IMR-90 (cell line): ENCODE measurements at regions not wholly inside any gene's neighbourhood (a gene's known extent, or its start where the extent isn't known, plus 50 kb on each side); places are given as distances from the start of the nearest gene placed in this dataset.

Experiments
- ATAC-seq: fragments of 200-7000 bp; cut with Tn5 transposase; 2 replicates; pipeline ENCODE4 v1.9.1; 2020; ENCODE audit warnings: low read depth, mild to moderate bottlenecking, moderate library complexity
- BruUV-seq: library from RNA; stranded (reverse); fragments of 400-500 nt; replicated peaks from 2 replicates; lab custom pipeline; 2021; lab: Mats Ljungman, UMichigan
- CTCF ChIA-PET: fragments of 300-600 bp; formaldehyde crosslinking; extraction: SDS; loops from one replicate; lab custom pipeline; 2021; ENCODE audit warnings: antibody characterized with exemption; lab: Yijun Ruan, JAX
- POLR2A ChIA-PET: fragments of 300-600 bp; sonication (Branson Sonifier 250); formaldehyde crosslinking; loops from one replicate; lab custom pipeline; 2022; ENCODE audit warnings: antibody characterized with exemption; ENCODE audit not compliant: unreplicated experiment; lab: Charles Lee
- DNase-seq: peaks from one replicate; pipeline ENCODE4 v3.0.0; 2013
- H2AFZ ChIP-seq: replicated peaks from 2 replicates; pipeline ENCODE3; 2013; ENCODE audit warnings: low read length, mild to moderate bottlenecking; ENCODE audit not compliant: poor library complexity
- H2AK5ac ChIP-seq: 2 replicates; pipeline ENCODE4 v1.6.1; 2013; ENCODE audit warnings: low read depth, low read length, inconsistent platforms
- H2AK9ac ChIP-seq: replicated peaks from 2 replicates; pipeline ENCODE3; 2013; ENCODE audit warnings: mild to moderate bottlenecking, low read depth, low read length, moderate library complexity; ENCODE audit not compliant: poor library complexity
- H2BK120ac ChIP-seq: 2 replicates; pipeline ENCODE4 v1.6.1; 2013; ENCODE audit warnings: low read depth, low read length, inconsistent platforms
- H2BK15ac ChIP-seq: 3 replicates; pipeline ENCODE4 v1.6.1; 2013; ENCODE audit warnings: low read depth, low read length, inconsistent platforms
- H2BK20ac ChIP-seq: 2 replicates; pipeline ENCODE4 v1.6.1; 2013; ENCODE audit warnings: low read depth, mild to moderate bottlenecking, inconsistent platforms, low read length, moderate library complexity
- H2BK5ac ChIP-seq: 2 replicates; pipeline ENCODE4 v1.6.1; 2013; ENCODE audit warnings: mild to moderate bottlenecking, low read depth, low read length, inconsistent platforms; ENCODE audit not compliant: poor library complexity, severe bottlenecking
- H3K14ac ChIP-seq: replicated peaks from 2 replicates; pipeline ENCODE4 v1.6.1; 2013; ENCODE audit warnings: low read depth, low read length, inconsistent platforms
- H3K18ac ChIP-seq: 2 replicates; pipeline ENCODE4 v1.6.1; 2013; ENCODE audit warnings: low read depth, low read length, control low read depth
- H3K23ac ChIP-seq: 2 replicates; pipeline ENCODE4 v1.6.1; 2013; ENCODE audit warnings: low read depth, low read length, inconsistent platforms
- H3K27ac ChIP-seq: 2 replicates; pipeline ENCODE4 v1.5.1; 2013; ENCODE audit warnings: mild to moderate bottlenecking, control low read depth, low read length; ENCODE audit not compliant: insufficient read depth
- H3K27me3 ChIP-seq: 2 replicates; pipeline ENCODE4 v1.6.1; 2013; ENCODE audit warnings: low read length; ENCODE audit not compliant: control insufficient read depth, insufficient read depth
- H3K36me3 ChIP-seq: 2 replicates; pipeline ENCODE4 v1.6.1; 2013; ENCODE audit warnings: low read length, mixed read lengths; ENCODE audit not compliant: control insufficient read depth, insufficient read depth
- H3K4ac ChIP-seq: 2 replicates; pipeline ENCODE4 v1.6.1; 2013; ENCODE audit warnings: low read depth, low read length, inconsistent platforms
- H3K4me1 ChIP-seq: 2 replicates; pipeline ENCODE4 v1.6.1; 2013; ENCODE audit warnings: low read length, mixed read lengths; ENCODE audit not compliant: control insufficient read depth, insufficient read depth
- H3K4me2 ChIP-seq: 2 replicates; pipeline ENCODE4 v1.6.1; 2013; ENCODE audit warnings: low read depth, mild to moderate bottlenecking, control low read depth, low read length, moderate library complexity
- H3K4me3 ChIP-seq: 2 replicates; pipeline ENCODE4 v1.5.1; 2013; ENCODE audit warnings: low read depth, mild to moderate bottlenecking, control low read depth, low read length, moderate library complexity; ENCODE audit not compliant: insufficient read depth
- H3K56ac ChIP-seq: 2 replicates; pipeline ENCODE4 v1.6.1; 2013; ENCODE audit warnings: low read length, inconsistent platforms; ENCODE audit not compliant: insufficient read depth; ENCODE audit errors: extremely low read depth
- H3K79me1 ChIP-seq, 2 experiments: 2 replicates each; pipeline ENCODE4 v1.6.1; 2013; ENCODE audit warnings: low read length in 2 of 2, inconsistent platforms in 1 of 2, low read depth in 1 of 2
- H3K9ac ChIP-seq: 2 replicates; pipeline ENCODE4 v1.6.1; 2013; ENCODE audit warnings: low read depth, low read length, control low read depth
- H3K9me1 ChIP-seq: 2 replicates; pipeline ENCODE4 v1.6.1; 2013; ENCODE audit warnings: low read length, inconsistent platforms; ENCODE audit not compliant: insufficient read depth
- H3K9me3 ChIP-seq: 2 replicates; pipeline ENCODE4 v1.6.1; 2013; ENCODE audit warnings: low read length; ENCODE audit not compliant: control insufficient read depth, insufficient read depth
- H4K20me1 ChIP-seq: 2 replicates; pipeline ENCODE4 v1.6.1; 2013; ENCODE audit warnings: low read length, inconsistent platforms; ENCODE audit not compliant: insufficient read depth
- H4K5ac ChIP-seq: 2 replicates; pipeline ENCODE4 v1.6.1; 2013; ENCODE audit warnings: mild to moderate bottlenecking, low read depth, low read length, control low read depth
- H4K8ac ChIP-seq, 2 experiments: 2 replicates each; pipeline ENCODE4 v1.6.1; 2013; ENCODE audit warnings: low read depth in 2 of 2, low read length in 2 of 2, control low read depth in 1 of 2, inconsistent platforms in 1 of 2
- H4K91ac ChIP-seq: 2 replicates; pipeline ENCODE4 v1.6.1; 2013; ENCODE audit warnings: low read depth, low read length, inconsistent platforms; ENCODE audit not compliant: insufficient read depth
- BHLHE40 ChIP-seq: fragments of 150-350 bp; IDR thresholded peaks from 2 replicates; pipeline ENCODE4 v1.6.1; 2016; ENCODE audit warnings: mild to moderate bottlenecking, low read depth, low read length
- CEBPB ChIP-seq: IDR thresholded peaks from 2 replicates; pipeline ENCODE4 v1.6.1; 2012; ENCODE audit warnings: low read depth, low read length, improper control_type of control experiment
- CHD1 ChIP-seq: IDR thresholded peaks from 2 replicates; pipeline ENCODE4 v1.6.1; 2012; ENCODE audit warnings: low read depth, low read length, improper control_type of control experiment
- FOS ChIP-seq: fragments of 150-350 bp; IDR thresholded peaks from 2 replicates; pipeline ENCODE4 v1.6.1; 2016; ENCODE audit warnings: low read depth, low read length
- MAFK ChIP-seq: IDR thresholded peaks from 2 replicates; pipeline ENCODE4 v1.6.1; 2012; ENCODE audit warnings: low read depth, low read length, improper control_type of control experiment
- MAZ ChIP-seq: IDR thresholded peaks from 2 replicates; pipeline ENCODE4 v1.6.1; 2012; ENCODE audit warnings: low read depth, mild to moderate bottlenecking, low read length, improper control_type of control experiment, moderate library complexity, borderline replicate concordance
- MXI1 ChIP-seq: IDR thresholded peaks from 2 replicates; pipeline ENCODE4 v1.6.1; 2012; ENCODE audit warnings: low read depth, mild to moderate bottlenecking, low read length, moderate library complexity, borderline replicate concordance
- NFE2L2 ChIP-seq: fragments of 150-350 bp; IDR thresholded peaks from 2 replicates; pipeline ENCODE4 v1.6.1; 2016; ENCODE audit warnings: low read depth, mild to moderate bottlenecking, low read length
- POLR2A ChIP-seq: IDR thresholded peaks from 2 replicates; pipeline ENCODE4 v1.6.1; 2012; ENCODE audit warnings: mild to moderate bottlenecking, low read depth, low read length
- RAD21 ChIP-seq: IDR thresholded peaks from 2 replicates; pipeline ENCODE4 v1.6.1; 2012; ENCODE audit warnings: low read length, improper control_type of control experiment
- RFX5 ChIP-seq: IDR thresholded peaks from 2 replicates; pipeline ENCODE4 v1.8.0; 2012; ENCODE audit warnings: low read depth, mild to moderate bottlenecking, low read length, moderate library complexity
- SMC3 ChIP-seq: fragments of 150-350 bp; IDR thresholded peaks from 2 replicates; pipeline ENCODE4 v1.6.1; 2016; ENCODE audit warnings: low read depth, mild to moderate bottlenecking, antibody characterized with exemption, low read length, moderate library complexity
- dilution Hi-C: fragments of 300-500 bp; cut with HindIII; formaldehyde crosslinking; loops from one replicate; pipeline ENCODE4 v1.14.3; 2018; ENCODE audit warnings: low sequenced_read_pairs; ENCODE audit not compliant: unreplicated experiment
- in situ Hi-C: fragments of 300-500 bp; cut with MboI; formaldehyde crosslinking; loops from 3 replicates; pipeline ENCODE4 v1.14.3; 2019; ENCODE audit warnings: low sequenced_read_pairs, inconsistent platforms, mixed read lengths
- intact Hi-C: fragments of 100-400 bp; cut with micrococcal nuclease; formaldehyde crosslinking; loops from 2 replicates; pipeline ENCODE4 v1.10.0; 2022
- TF ChIP-seq, protein P1 (sequence below): conservative IDR thresholded peaks from 2 replicates; pipeline ENCODE4 v1.5.1; 2012; ENCODE audit warnings: mild to moderate bottlenecking, low read depth, low read length, improper control_type of control experiment
- TF ChIP-seq, protein P2 (sequence below): fragments of 150-350 bp; IDR thresholded peaks from 2 replicates; pipeline ENCODE4 v1.6.1; 2017; ENCODE audit warnings: mild to moderate bottlenecking, antibody characterized with exemption, low read length, low read depth
- TF ChIP-seq, protein P3 (sequence below): fragments of 150-350 bp; IDR thresholded peaks from 2 replicates; pipeline ENCODE4 v1.6.1; 2016; ENCODE audit warnings: low read depth, mild to moderate bottlenecking, low read length, moderate library complexity, borderline replicate concordance

DNA sequence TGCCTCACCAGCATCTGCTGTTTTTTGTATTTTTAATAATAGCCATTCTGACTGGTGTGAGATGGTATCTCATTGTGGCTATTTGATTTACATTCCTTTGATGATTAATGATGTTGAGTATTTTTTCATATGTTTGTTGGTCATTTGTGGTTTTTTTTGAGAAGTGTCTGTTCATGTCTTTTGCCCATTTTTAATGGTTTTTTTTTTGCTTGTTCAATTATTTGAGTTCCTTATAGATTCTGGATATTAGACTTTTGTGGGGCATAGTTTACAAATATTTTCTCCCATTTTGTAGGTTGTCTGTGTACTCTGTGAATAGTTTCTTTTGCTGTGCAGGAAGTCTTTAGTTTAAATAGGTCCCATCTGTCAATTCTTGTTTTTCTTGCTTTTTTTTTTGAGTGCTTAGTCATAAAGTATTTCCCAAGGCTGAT lies 148.1 kb downstream of the NPR3 start:
- no peak overlapping the region for H2BK20ac ChIP-seq
- no peaks in the 10 kb centered on the region for H4K20me1 ChIP-seq
- no peak overlapping the region for H2AK5ac ChIP-seq
- no peak for ATAC-seq
- intact Hi-C loops: no loop called here
- ChIA-PET CTCF (no interaction called here), POLR2A (no interaction called here)
- no peak overlapping the region for H3K27ac ChIP-seq
- H3K23ac ChIP-seq: no peak overlapping the region
- H4K8ac ChIP-seq: no peak overlapping the region
- no peak overlapping the region for H3K4ac ChIP-seq
- no TSS peak for BruUV-seq
- no peak overlapping the region for H2AK9ac ChIP-seq
- no peak overlapping the region for H2AFZ ChIP-seq
- dilution Hi-C loops: no loop called here
- H3K4me3 ChIP-seq: no peak overlapping the region
- no peaks in the 10 kb centered on the region for H3K4me1 ChIP-seq
- H3K27me3 ChIP-seq: no peaks in the 10 kb centered on the region
- H2BK15ac ChIP-seq: no peak overlapping the region
- H4K5ac ChIP-seq: no peak overlapping the region
- peaks cover 5% of the 10 kb centered on the region; the same call in 1 of the 2 replicates for H3K9me3 ChIP-seq
- peak; percentile 16 for DNase-seq
- H2BK5ac ChIP-seq: no peak overlapping the region
- H3K9me1 ChIP-seq: no peaks in the 10 kb centered on the region
- TF ChIP-seq, protein P1, sequence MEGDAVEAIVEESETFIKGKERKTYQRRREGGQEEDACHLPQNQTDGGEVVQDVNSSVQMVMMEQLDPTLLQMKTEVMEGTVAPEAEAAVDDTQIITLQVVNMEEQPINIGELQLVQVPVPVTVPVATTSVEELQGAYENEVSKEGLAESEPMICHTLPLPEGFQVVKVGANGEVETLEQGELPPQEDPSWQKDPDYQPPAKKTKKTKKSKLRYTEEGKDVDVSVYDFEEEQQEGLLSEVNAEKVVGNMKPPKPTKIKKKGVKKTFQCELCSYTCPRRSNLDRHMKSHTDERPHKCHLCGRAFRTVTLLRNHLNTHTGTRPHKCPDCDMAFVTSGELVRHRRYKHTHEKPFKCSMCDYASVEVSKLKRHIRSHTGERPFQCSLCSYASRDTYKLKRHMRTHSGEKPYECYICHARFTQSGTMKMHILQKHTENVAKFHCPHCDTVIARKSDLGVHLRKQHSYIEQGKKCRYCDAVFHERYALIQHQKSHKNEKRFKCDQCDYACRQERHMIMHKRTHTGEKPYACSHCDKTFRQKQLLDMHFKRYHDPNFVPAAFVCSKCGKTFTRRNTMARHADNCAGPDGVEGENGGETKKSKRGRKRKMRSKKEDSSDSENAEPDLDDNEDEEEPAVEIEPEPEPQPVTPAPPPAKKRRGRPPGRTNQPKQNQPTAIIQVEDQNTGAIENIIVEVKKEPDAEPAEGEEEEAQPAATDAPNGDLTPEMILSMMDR: no peak
- TF ChIP-seq FOS: no peak
- TF ChIP-seq, protein P2, sequence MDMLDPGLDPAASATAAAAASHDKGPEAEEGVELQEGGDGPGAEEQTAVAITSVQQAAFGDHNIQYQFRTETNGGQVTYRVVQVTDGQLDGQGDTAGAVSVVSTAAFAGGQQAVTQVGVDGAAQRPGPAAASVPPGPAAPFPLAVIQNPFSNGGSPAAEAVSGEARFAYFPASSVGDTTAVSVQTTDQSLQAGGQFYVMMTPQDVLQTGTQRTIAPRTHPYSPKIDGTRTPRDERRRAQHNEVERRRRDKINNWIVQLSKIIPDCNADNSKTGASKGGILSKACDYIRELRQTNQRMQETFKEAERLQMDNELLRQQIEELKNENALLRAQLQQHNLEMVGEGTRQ: no peak
- TF ChIP-seq BHLHE40: no peak
- TF ChIP-seq NFE2L2: no peak
- TF ChIP-seq SMC3: no peak
- TF ChIP-seq POLR2A: no peak
- no peak for TF ChIP-seq MAFK
- TF ChIP-seq MAZ: no peak
- TF ChIP-seq RFX5: no peak
- TF ChIP-seq RAD21: no peak
- no peak for TF ChIP-seq CHD1
- TF ChIP-seq, protein P3, sequence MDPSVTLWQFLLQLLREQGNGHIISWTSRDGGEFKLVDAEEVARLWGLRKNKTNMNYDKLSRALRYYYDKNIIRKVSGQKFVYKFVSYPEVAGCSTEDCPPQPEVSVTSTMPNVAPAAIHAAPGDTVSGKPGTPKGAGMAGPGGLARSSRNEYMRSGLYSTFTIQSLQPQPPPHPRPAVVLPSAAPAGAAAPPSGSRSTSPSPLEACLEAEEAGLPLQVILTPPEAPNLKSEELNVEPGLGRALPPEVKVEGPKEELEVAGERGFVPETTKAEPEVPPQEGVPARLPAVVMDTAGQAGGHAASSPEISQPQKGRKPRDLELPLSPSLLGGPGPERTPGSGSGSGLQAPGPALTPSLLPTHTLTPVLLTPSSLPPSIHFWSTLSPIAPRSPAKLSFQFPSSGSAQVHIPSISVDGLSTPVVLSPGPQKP: no peak
- TF ChIP-seq MXI1: no peak
- TF ChIP-seq CEBPB: no peak
- H4K91ac ChIP-seq: no peak overlapping the region
- no peak overlapping the region for H3K56ac ChIP-seq
- in situ Hi-C loops: no loop called here
- H3K4me2 ChIP-seq: no peak overlapping the region
- no peak overlapping the region for H2BK120ac ChIP-seq
- no peaks in the 10 kb centered on the region for H3K36me3 ChIP-seq
- no peak overlapping the region for H3K9ac ChIP-seq
- H3K18ac ChIP-seq: no peak overlapping the region
- H3K79me1 ChIP-seq: no peaks in the 10 kb centered on the region
- no peak overlapping the region for H3K14ac ChIP-seq
